GM19043 (cell line): ENCODE measurements at regions not wholly inside any gene's neighbourhood (a gene's known extent, or its start where the extent isn't known, plus 50 kb on each side); places are given as distances from the start of the nearest gene placed in this dataset.

Source experiments
- ATAC-seq: cut with Tn5 transposase; IDR thresholded peaks from one replicate; pipeline ENCODE4 v1.9.1; 2021; ENCODE audit warnings: low read depth; ENCODE audit not compliant: unreplicated experiment

DNA sequence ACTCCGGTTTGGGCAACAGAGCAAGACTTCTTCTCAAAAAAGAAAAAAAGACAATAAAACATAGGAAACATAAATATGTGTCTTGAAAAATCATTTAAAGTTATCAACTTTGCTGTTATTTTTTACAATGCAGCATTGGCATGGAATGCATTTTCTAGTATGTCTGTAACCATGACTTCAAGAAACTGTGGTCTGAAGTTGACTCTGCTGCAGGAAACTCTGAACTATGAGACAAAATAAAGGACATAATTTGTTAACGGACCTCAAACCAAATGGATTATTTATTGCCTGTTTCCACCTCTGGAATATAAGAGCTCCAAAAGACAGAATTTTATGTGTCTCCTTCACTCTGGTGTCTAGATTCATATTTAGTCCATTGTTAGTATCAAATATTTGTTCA, 79.1 kb downstream of the TRIB2 start:
- no peak for ATAC-seq

DNA sequence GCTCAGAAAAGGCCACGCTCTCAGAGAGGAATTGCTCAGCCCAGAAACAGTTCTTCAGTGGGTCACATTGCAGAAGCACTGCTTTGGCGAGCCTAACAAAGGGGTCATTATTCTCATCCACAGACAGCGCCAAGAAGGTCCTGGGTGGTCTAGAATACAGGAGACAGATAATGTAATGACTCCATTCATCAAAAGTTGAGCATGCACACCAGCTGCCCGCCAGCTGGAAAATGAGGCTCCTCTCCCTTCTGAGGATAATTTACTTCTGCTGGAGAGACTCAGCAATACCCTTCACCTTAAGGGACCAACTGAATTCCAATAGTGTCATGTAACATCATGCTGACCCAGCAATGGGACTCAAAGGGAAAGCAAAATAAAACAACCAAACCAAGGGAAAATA, 79.9 kb downstream of the TRIB2 start:
- ATAC-seq = no peak

DNA sequence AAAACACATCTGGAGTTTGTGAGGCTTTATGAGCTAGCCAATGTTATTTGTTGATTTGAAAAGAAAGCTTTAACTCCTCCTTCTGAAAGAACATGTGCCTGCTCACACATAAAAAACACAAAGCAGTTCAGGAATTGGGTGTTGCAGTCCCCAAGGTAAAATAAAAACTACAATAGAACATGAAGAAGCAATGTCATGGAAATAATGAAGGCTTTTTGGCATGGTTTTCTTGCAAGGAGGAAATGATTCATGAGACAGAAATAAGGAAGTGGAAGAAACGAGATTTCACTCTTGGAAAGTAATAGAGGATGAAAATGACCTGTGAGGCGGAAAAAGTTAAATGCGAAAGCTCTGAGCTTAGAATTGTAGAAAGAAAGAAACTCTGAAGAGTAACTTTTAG, 81.1 kb downstream of the TRIB2 start:
- ATAC-seq = no peak

DNA sequence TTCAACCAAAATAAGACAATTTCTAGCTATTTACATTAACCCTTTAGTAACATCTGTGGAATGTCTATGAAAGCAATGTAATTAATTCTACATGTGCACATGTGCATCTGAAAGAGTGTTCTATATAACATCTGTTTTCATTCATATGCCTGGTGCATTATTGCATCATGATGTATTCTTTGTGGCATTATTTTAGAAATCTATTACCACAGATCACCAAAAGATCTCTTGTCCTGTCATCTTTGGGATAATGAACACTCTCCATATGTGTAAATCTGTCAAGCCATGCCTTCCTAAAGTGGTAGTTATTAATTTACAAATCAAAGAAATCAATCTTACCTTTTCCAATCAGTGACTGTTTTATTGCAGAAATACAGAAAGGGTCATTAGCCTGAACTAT, 86.9 kb downstream of the TRIB2 start:
- ATAC-seq = no peak

DNA sequence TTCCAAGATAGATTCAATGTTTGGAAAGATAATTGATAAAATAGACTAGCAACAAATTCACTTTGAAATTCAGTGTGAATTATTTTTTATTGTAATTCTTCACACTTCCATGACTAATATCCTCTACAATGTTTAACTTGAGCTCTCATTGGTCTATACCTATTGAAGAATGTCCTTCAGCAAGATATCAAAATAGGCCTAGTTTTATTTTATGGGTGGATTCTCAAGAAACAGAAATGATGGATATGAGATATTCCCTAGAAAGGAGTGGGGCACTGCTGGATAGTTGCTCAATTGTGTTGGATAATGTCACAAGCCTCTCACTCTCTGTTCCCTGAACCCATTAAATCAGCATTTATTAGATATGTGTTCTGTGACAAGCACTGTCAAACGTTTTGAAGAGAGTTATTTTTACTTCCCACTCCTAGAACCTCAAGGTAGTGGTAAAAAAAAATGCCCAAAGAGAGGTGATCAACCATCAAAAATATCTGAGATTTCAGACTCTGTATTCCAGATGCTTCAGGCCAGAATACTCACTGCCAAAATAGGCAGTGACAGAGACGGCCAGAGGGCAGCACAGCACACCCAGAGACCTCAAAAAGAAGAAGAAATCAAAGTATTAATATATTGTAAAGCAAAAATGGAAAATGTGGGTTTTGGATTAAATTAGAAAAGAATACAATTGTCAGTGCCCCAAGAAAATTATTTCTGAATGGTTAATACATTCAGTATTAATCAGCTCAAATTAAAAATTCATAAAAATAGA, 87.5 kb downstream of the TRIB2 start:
- no peak for ATAC-seq

DNA sequence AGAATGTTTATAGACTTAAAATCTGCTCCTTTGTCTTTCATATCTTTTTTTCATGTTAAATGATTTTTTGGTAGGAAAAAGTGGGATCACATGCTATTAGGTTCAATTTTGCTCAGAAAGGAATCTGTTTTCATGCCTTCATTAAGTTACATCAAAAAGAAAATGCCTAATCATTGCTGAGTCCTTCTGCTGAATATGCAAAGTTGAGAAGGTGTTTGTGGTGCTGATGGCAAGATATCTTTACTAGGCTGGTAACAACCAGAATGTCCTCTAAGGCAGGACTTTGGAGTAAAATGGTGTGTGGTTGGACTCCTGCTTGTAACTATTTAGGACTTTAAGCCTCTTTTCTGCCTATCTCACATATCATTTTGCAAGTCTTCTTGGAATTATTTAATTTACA, 88.3 kb downstream of the TRIB2 start:
- no peak for ATAC-seq

DNA sequence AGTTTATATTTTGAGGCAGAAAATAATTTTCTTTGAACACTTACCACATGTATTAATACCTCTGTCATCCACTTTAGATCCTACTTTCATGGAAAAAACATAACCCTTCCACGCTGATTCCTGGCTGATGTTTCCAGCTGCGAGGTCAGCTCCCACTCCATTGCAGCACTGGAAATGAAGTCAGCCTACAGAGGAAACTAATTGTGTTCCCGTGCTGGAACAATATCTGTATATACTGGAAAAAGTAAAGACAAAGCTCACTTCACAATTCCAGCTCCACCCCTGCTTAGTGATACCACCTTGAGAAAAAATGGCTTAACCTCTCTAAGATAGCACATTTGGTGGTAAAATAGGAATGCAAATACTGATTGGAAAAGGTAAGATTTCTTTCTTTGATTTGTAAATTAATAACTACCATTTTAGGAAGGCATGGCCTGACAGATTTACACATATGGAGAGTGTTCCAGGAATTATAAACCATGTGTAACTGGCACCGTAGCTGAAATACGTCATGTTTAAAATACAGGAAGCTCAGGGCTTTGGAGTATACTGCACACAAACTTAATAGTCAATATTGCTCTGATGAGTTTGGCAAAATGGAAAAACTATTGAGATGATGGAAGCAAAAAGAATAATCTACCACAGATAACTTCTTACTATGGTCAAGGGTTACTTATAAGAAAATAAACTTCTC, 90.0 kb downstream of the TRIB2 start:
- ATAC-seq = no peak

DNA sequence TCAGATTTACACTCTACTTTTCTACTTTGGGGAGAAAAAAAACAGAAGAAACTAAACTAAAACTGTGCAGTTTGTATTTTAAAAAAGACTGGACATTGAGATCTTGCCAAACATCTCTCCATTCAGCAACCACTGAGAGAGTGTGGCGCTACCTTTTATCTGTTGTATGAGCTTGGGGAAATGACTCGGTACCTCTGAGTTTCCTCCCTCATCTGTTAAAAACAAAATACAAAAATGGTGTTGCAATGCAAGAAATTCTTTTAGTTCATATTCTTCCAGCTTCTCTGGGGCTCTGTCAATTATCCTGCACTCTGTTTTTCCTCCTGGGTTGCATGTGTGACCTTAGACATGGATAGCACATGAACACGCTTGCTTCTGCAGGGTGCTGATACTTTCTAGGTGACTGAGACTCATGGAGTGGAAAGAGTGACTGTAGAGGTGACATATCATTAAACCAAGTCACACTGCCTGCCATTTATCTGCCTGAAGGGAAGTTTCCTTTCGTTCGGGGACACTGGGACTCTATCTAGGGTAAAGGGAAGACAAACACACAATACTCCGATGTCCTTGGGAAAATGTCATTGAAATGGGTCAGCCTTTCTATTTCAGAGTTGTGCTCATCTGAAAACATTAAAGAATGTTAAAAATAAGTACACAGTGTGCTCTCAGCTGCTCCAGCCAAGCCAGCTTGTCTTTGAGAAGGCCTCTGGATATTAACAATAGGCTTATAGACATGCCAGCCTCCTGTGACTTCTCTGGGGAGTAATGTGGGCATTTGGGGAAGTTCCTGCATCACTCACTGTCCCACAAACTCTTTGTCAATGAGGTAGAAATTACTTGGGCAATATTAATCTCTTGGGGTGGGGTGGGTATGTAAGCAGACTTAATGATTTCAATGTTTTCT, 91.4 kb downstream of the TRIB2 start:
- ATAC-seq = no peak

GRCh38 chr2:12809526-12809925, 92.8 kb downstream of the TRIB2 start:
- no peak for ATAC-seq

DNA sequence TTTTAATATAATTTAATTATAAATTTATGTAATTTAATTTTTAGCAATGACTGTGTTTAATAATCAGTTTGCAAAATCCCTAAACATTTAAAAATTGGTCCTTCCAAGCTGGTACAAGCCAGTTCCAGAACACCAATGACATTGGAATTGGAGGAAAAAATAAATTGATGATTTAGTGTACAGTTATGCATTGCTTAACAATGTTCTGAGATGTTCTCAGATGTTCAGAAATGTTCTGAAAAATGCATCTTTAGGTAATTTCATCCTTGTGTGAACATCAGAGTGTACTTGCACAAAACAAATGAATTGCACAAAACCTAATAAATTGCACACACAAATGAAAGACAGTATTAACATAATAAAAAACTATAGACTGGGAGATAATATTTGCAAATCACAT, 95.2 kb downstream of the TRIB2 start:
- no peak for ATAC-seq

- no peak for ATAC-seq
These were observed 96.4 kb downstream of the TRIB2 start for GRCh38 chr2:12813166-12813565.

DNA sequence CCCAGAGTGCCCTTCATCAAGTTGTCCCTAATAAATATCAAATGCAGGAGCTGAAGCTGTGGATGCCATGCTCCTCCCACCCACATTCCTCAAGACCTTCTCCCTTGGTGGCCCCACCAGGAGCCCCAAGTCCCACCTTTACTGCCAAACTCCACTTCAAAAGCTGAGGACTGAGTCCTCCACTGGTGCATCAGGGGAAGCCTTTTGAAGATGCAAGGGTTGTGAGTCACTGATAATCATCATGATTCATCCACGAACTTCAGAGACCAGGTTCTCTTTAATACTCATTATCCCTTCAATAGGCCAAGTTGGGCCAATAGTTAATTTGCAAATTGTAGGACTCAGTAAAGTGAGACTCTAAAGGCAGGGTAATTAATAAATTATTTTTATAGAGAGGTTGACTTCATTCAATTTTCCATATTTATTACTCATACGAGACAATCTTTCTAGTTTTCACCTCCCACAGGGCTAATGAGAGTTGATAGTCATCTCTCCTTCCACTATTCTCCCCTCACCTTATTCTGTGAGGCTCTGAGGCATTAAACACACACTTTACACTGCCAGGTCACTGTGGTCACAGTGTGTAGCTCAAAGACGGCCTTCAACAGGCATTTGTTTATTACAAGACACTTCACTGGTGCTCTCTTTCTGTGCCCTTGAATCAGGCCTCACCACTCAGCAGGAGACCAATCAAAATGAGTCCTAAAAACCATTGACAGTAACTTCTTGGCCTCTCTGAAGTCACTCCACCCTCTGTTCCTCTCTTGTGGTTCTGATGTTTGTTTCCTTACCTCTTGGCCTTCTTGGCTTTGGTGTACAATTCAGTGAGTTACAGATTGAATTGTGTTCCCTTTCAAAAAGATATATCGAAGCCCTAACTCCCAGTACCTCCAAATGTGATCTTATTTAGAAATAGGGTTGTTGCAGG, 99.9 kb downstream of the TRIB2 start:
- no peak for ATAC-seq

DNA sequence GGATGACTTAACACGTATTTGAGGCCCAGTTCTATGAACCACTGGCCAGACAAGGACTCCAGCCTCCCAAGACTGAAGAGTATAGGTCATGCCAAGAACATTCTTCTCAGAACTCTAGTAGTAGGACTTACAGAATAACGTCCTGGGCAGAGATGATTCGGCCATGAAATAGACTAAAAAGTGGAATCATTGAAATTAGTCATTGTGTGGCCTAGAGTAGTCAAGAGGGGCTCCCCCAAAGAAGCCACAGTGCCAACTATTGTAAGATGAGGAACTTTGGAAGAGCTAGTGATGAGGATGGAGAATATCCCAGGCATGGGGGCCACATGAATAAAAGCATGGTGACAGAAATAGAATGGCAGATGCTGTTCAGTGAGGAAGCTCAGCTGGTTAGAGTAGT, 101.1 kb downstream of the TRIB2 start:
- no peak for ATAC-seq

- no peak for ATAC-seq
These were observed 101.8 kb downstream of the TRIB2 start for GRCh38 chr2:12818416-12819102.

DNA sequence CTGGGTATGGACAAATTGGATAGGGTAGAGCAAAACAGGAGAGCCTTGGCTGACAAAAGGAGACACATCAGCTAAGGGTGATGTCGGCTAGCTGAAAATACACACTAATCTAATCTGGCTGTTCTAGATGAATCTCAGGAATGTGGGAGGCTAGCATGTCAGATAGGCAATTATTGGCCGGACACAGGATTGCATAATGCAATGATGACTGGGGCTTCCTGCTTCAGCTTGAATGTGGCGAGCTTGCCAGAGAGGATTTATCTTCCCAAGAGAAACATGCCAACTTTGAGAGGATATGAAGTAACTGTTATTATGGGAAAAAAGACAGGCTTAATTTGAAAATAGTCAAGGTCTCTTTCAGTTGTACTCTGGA, 102.4 kb downstream of the TRIB2 start:
- no peak for ATAC-seq

- ATAC-seq = no peak
These were observed 103.0 kb downstream of the TRIB2 start for GRCh38 chr2:12819721-12820120.

- no peak for ATAC-seq
These were observed 104.9 kb downstream of the TRIB2 start for GRCh38 chr2:12821656-12822055.

GRCh38 chr2:12824351-12824777, 107.6 kb downstream of the TRIB2 start:
- ATAC-seq = no peak

DNA sequence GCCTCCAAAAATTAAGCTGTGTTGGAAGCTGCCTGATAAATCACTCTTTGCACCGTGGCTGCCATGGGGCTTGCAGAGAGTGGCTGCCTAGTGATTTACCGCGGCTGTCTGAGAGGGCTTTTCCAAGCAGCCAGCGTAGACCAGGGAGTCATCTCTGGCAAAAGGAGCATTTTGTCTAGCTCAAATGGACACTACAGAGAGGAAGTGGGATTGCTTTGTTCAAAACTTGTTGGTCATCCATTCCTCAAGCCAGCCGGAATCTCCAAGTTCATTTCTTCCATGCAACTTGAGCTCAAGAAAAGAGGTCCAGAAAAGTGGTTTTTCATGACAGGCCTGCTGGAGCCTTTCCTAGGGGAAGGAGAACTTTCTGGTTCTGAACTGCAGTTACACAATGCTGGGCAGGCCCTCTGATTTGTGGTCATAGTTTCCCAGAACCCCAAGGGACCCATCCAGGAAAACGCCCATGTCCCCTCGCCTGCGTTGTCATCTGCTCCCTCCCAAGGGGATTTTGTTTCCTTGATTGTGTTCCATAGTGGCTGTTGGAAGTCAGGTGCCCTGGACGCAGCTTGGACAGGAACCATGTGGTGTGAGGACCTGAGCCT, 108.1 kb downstream of the TRIB2 start:
- no peak for ATAC-seq
